ENCODE measurements at regions not wholly inside any gene's neighbourhood (a gene's known extent, or its start where the extent isn't known, plus 50 kb on each side); places are given as distances from the start of the nearest gene placed in this dataset.

GRCh38 chr1:232474826-232475225, 155.1 kb downstream of the SIPA1L2 start:
- DNase-seq, result no peak

- DNase-seq, result no peak
These were observed 156.0 kb downstream of the SIPA1L2 start for GRCh38 chr1:232473900-232474299.

- peak; percentile 32 for DNase-seq
These were observed 156.6 kb downstream of the SIPA1L2 start for GRCh38 chr1:232473324-232473723.

GRCh38 chr1:232472485-232473041, 157.4 kb downstream of the SIPA1L2 start:
- no peak for DNase-seq

GRCh38 chr1:232471250-232471649, 158.7 kb downstream of the SIPA1L2 start:
- DNase-seq, result no peak

- DNase-seq, result no peak
These were observed 159.2 kb downstream of the SIPA1L2 start for GRCh38 chr1:232470711-232471110.

GRCh38 chr1:232468249-232468648, 161.7 kb downstream of the SIPA1L2 start:
- no peak for DNase-seq

- DNase-seq, result no peak
These were observed 162.7 kb downstream of the SIPA1L2 start for GRCh38 chr1:232467073-232467760.

GRCh38 chr1:232464325-232464724, 165.6 kb downstream of the SIPA1L2 start:
- no peak for DNase-seq

GRCh38 chr1:232463225-232463624, 166.7 kb downstream of the SIPA1L2 start:
- DNase-seq, result no peak

- DNase-seq, result peak; percentile 3
These were observed 167.7 kb downstream of the SIPA1L2 start for GRCh38 chr1:232462213-232462612.

- DNase-seq, result peak; percentile 16
These were observed 170.1 kb downstream of the SIPA1L2 start for GRCh38 chr1:232459826-232460225.

GRCh38 chr1:232459087-232459486, 170.8 kb downstream of the SIPA1L2 start:
- no peak for DNase-seq

- DNase-seq, result no peak
These were observed 172.3 kb downstream of the SIPA1L2 start for GRCh38 chr1:232457595-232457994.

GRCh38 chr1:232456714-232457113, 173.2 kb downstream of the SIPA1L2 start:
- no peak for DNase-seq

- DNase-seq, result no peak
These were observed 175.6 kb downstream of the SIPA1L2 start for GRCh38 chr1:232454227-232454886.

GRCh38 chr1:232452736-232453440, 177.0 kb downstream of the SIPA1L2 start:
- DNase-seq, result no peak

- no peak for DNase-seq
These were observed 177.8 kb downstream of the SIPA1L2 start for GRCh38 chr1:232452117-232452516.

GRCh38 chr1:232451506-232451905, 178.4 kb downstream of the SIPA1L2 start:
- no peak for DNase-seq

GRCh38 chr1:232450615-232451014, 179.3 kb downstream of the SIPA1L2 start:
- DNase-seq, result no peak

GRCh38 chr1:232447125-232447524, 182.8 kb downstream of the SIPA1L2 start:
- no peak for DNase-seq

GRCh38 chr1:232445361-232446106, 184.4 kb downstream of the SIPA1L2 start:
- no peak for DNase-seq

GRCh38 chr1:232443372-232443771, 186.6 kb downstream of the SIPA1L2 start:
- no peak for DNase-seq

All from NCI-H226 (cell line).